Cardiac fibroblast (primary cell): ENCODE measurements at regions not wholly inside any gene's neighbourhood (a gene's known extent, or its start where the extent isn't known, plus 50 kb on each side); places are given as distances from the start of the nearest gene placed in this dataset.

Experiments used
- DNase-seq, 2 donors: peaks; one replicate each; pipeline versions ENCODE4 v3.0.0 to v3.0.0-alpha.2; 2010; ENCODE audit warnings: low read depth in 2 of 2
- H3K4me3 ChIP-seq, 2 donors: replicated peaks in 1 of 2; 1 replicate in 1 of 2; 2 replicates in 1 of 2; pipeline ENCODE4 v1.5.1; 2011; ENCODE audit warnings: low read depth in 2 of 2, low read length in 2 of 2, mild to moderate bottlenecking in 2 of 2, moderate library complexity in 1 of 2
- CTCF ChIP-seq: IDR thresholded peaks from one replicate; pipeline ENCODE4 v1.5.1; 2011; ENCODE audit warnings: low read depth, mild to moderate bottlenecking, low read length, inconsistent platforms

- H3K4me3 ChIP-seq, result no peak overlapping the region
- TF ChIP-seq CTCF, result no peak
- no peak for DNase-seq
Observed at GRCh38 chr5:27995867-27996266, 957.5 kb upstream of the CDH9 start.

- no peak for DNase-seq
- no peak for TF ChIP-seq CTCF
- H3K4me3 ChIP-seq, result no peak overlapping the region
Observed at GRCh38 chr5:27978322-27978721, 939.9 kb upstream of the CDH9 start.

- DNase-seq, result no peak
- TF ChIP-seq CTCF, result no peak
- no peak overlapping the region for H3K4me3 ChIP-seq
Observed at GRCh38 chr5:27969157-27969556, 930.8 kb upstream of the CDH9 start.

- TF ChIP-seq CTCF, result no peak
- H3K4me3 ChIP-seq, result no peak overlapping the region
- DNase-seq, result no peak
Observed at GRCh38 chr5:27963050-27963783, 924.8 kb upstream of the CDH9 start.

- peak; percentile 1 to 52 for DNase-seq
- TF ChIP-seq CTCF, result no peak
- H3K4me3 ChIP-seq, result no peak overlapping the region
Observed at GRCh38 chr5:27962198-27962597, 923.8 kb upstream of the CDH9 start.

- TF ChIP-seq CTCF, result no peak
- no peak overlapping the region for H3K4me3 ChIP-seq
- peak in 1 of 2 donors; percentile 22 for DNase-seq
Observed at GRCh38 chr5:27947088-27947487, 908.7 kb upstream of the CDH9 start.

- H3K4me3 ChIP-seq, result no peak overlapping the region
- no peak for TF ChIP-seq CTCF
- DNase-seq, result no peak
Observed at GRCh38 chr5:27944471-27944870, 906.1 kb upstream of the CDH9 start.
